ENCODE measurements at regions not wholly inside any gene's neighbourhood (a gene's known extent, or its start where the extent isn't known, plus 50 kb on each side); places are given as distances from the start of the nearest gene placed in this dataset.

GRCh38 chr2:122105171-122105876 lies 349.9 kb downstream of the TSN start:
- Histone ChIP-seq H3K4me3 (ENCODE audit: low read length) (no peak overlapping the region), H3K36me3 (ENCODE audit: control insufficient read depth, low read length) (no peaks in the 10 kb centered on the region), H4K20me1 (ENCODE audit: control insufficient read depth, insufficient read depth, low read depth, low read length) (no peaks in the 10 kb centered on the region), H3F3A (ENCODE audit: control insufficient read depth, insufficient read depth) (no peaks in the 10 kb centered on the region), H3K27ac (ENCODE audit: low read depth, low read length) (no peak overlapping the region), H3K4me2 (ENCODE audit: low read length) (no peak overlapping the region), H3K27me3 (ENCODE audit: control insufficient read depth, low read length) (peaks cover 14% of the 10 kb centered on the region), H3K4me1 (ENCODE audit: control insufficient read depth, low read length) (no peaks in the 10 kb centered on the region), H3K79me2 (ENCODE audit: control insufficient read depth, low read length) (no peaks in the 10 kb centered on the region), H3K9me2 (replicated peaks; ENCODE audit: control insufficient read depth, low read length) (no peaks in the 10 kb centered on the region), H3K9me3 (ENCODE audit: control insufficient read depth, insufficient read depth, low read length) (no peaks in the 10 kb centered on the region)
- TF ChIP-seq CTCF (IDR thresholded peaks at IDR 0.05; ENCODE audit: low read depth, low read length, poor library complexity, severe bottlenecking) (no peak), EZH2phosphoT487 (IDR thresholded peaks at IDR 0.05; ENCODE audit: borderline replicate concordance, low read length) (no peak)

GRCh38 chr2:122105877-122106206 lies 350.4 kb downstream of the TSN start:
- H3K36me3 ChIP-seq (ENCODE audit: control insufficient read depth, low read length) = no peaks in the 10 kb centered on the region
- H3K27me3 ChIP-seq (ENCODE audit: control insufficient read depth, low read length) = peaks cover 14% of the 10 kb centered on the region
- no peaks in the 10 kb centered on the region for H3F3A ChIP-seq (ENCODE audit: control insufficient read depth, insufficient read depth)
- no peak overlapping the region for H3K27ac ChIP-seq (ENCODE audit: low read depth, low read length)
- H4K20me1 ChIP-seq (ENCODE audit: control insufficient read depth, insufficient read depth, low read depth, low read length) = no peaks in the 10 kb centered on the region
- H3K9me2 ChIP-seq (replicated peaks; ENCODE audit: control insufficient read depth, low read length) = no peaks in the 10 kb centered on the region
- no peak for TF ChIP-seq CTCF (IDR thresholded peaks at IDR 0.05; ENCODE audit: low read depth, low read length, poor library complexity, severe bottlenecking)
- TF ChIP-seq EZH2phosphoT487 (IDR thresholded peaks at IDR 0.05; ENCODE audit: borderline replicate concordance, low read length) = no peak
- no peaks in the 10 kb centered on the region for H3K9me3 ChIP-seq (ENCODE audit: control insufficient read depth, insufficient read depth, low read length)
- no peaks in the 10 kb centered on the region for H3K79me2 ChIP-seq (ENCODE audit: control insufficient read depth, low read length)
- no peak overlapping the region for H3K4me2 ChIP-seq (ENCODE audit: low read length)
- no peaks in the 10 kb centered on the region for H3K4me1 ChIP-seq (ENCODE audit: control insufficient read depth, low read length)
- no peak overlapping the region for H3K4me3 ChIP-seq (ENCODE audit: low read length)

- H3K4me2 ChIP-seq (ENCODE audit: low read length) = no peak overlapping the region
- H3K27me3 ChIP-seq (ENCODE audit: control insufficient read depth, low read length) = peaks cover 14% of the 10 kb centered on the region
- TF ChIP-seq EZH2phosphoT487 (IDR thresholded peaks at IDR 0.05; ENCODE audit: borderline replicate concordance, low read length) (no peak), CTCF (IDR thresholded peaks at IDR 0.05; ENCODE audit: low read depth, low read length, poor library complexity, severe bottlenecking) (no peak)
- no peak overlapping the region for H3K27ac ChIP-seq (ENCODE audit: low read depth, low read length)
- no peaks in the 10 kb centered on the region for H3F3A ChIP-seq (ENCODE audit: control insufficient read depth, insufficient read depth)
- no peaks in the 10 kb centered on the region for H4K20me1 ChIP-seq (ENCODE audit: control insufficient read depth, insufficient read depth, low read depth, low read length)
- no peaks in the 10 kb centered on the region for H3K79me2 ChIP-seq (ENCODE audit: control insufficient read depth, low read length)
- no peaks in the 10 kb centered on the region for H3K4me1 ChIP-seq (ENCODE audit: control insufficient read depth, low read length)
- no peaks in the 10 kb centered on the region for H3K9me3 ChIP-seq (ENCODE audit: control insufficient read depth, insufficient read depth, low read length)
- no peaks in the 10 kb centered on the region for H3K36me3 ChIP-seq (ENCODE audit: control insufficient read depth, low read length)
- H3K4me3 ChIP-seq (ENCODE audit: low read length) = no peak overlapping the region
- H3K9me2 ChIP-seq (replicated peaks; ENCODE audit: control insufficient read depth, low read length) = no peaks in the 10 kb centered on the region
These were observed 352.7 kb downstream of the TSN start for GRCh38 chr2:122108186-122108585.
